HEK293 (cell line): ENCODE measurements at regions not wholly inside any gene's neighbourhood (a gene's known extent, or its start where the extent isn't known, plus 50 kb on each side); places are given as distances from the start of the nearest gene placed in this dataset.

Experiments
- CTCF ChIA-PET: fragments of 350-600 bp; formaldehyde crosslinking; extraction: SDS; loops from one replicate; lab custom pipeline; 2021; ENCODE audit warnings: antibody characterized with exemption; lab: Yijun Ruan, JAX
- POLR2A ChIA-PET: fragments of 300-600 bp; formaldehyde crosslinking; extraction: SDS; loops from one replicate; lab custom pipeline; 2020; ENCODE audit warnings: antibody characterized with exemption, inconsistent platforms; lab: Yijun Ruan, JAX
- H3K27ac ChIP-seq: fragments of 200-500 bp; sonication (Bioruptor generic); 2 replicates; pipeline ENCODE4 v1.5.1; 2014; ENCODE audit warnings: low read depth, low read length, control low read depth, inconsistent platforms; ENCODE audit errors: extremely low read depth
- H3K36me3 ChIP-seq, 2 experiments: fragments of 200-500 bp in 1 of 2; sonication (Bioruptor generic) in 1 of 2; 1 replicate in 1 of 2; 2 replicates in 1 of 2; pipeline ENCODE4 v1.5.1; 2014 to 2017; ENCODE audit warnings: inconsistent platforms in 2 of 2, low read length in 2 of 2; ENCODE audit not compliant: control insufficient read depth in 2 of 2, insufficient read depth in 1 of 2
- H3K4me1 ChIP-seq: fragments of 200-500 bp; sonication (Bioruptor generic); 2 replicates; pipeline ENCODE4 v1.5.1; 2014; ENCODE audit warnings: mild to moderate bottlenecking, low read length, inconsistent platforms; ENCODE audit not compliant: control insufficient read depth, insufficient read depth
- H3K4me3 ChIP-seq: 2 replicates; pipeline ENCODE4 v1.5.1; 2011; ENCODE audit warnings: low read depth, mild to moderate bottlenecking, control low read depth, low read length, moderate library complexity
- H3K9me3 ChIP-seq: fragments of 200-500 bp; sonication (Bioruptor generic); 2 replicates; pipeline ENCODE4 v1.5.1; 2014; ENCODE audit warnings: low read depth, low read length, inconsistent platforms; ENCODE audit not compliant: control insufficient read depth, insufficient read depth
- SETDB1 ChIP-seq: IDR thresholded peaks from one replicate; pipeline ENCODE4 v1.6.1; 2017; ENCODE audit warnings: mild to moderate bottlenecking, low read length, moderate library complexity, mixed read lengths; ENCODE audit not compliant: insufficient read length
- ZNF114 ChIP-seq: fragments of 450-650 bp; formaldehyde crosslinking; IDR thresholded peaks from 2 replicates; pipeline ENCODE4 v1.5.0; 2017; ENCODE audit warnings: missing biosample characterization, missing genetic modification characterization
- ZNF624 ChIP-seq: fragments of 450-650 bp; formaldehyde crosslinking; IDR thresholded peaks from 2 replicates; pipeline ENCODE4 v1.5.1; 2017; ENCODE audit warnings: missing biosample characterization, missing genetic modification characterization
- ZNF670 ChIP-seq: fragments of 450-650 bp; formaldehyde crosslinking; IDR thresholded peaks from 2 replicates; pipeline ENCODE4 v1.5.1; 2016; ENCODE audit warnings: missing biosample characterization, missing genetic modification characterization, low read depth
- TF ChIP-seq, protein P1 (sequence below): fragments of 450-650 bp; formaldehyde crosslinking; IDR thresholded peaks from 2 replicates; pipeline ENCODE4 v1.5.1; 2016; ENCODE audit warnings: missing biosample characterization, missing genetic modification characterization
- TF ChIP-seq, protein P2 (sequence below): fragments of 450-650 bp; formaldehyde crosslinking; IDR thresholded peaks from 2 replicates; pipeline ENCODE4 v1.5.1; 2017; ENCODE audit warnings: missing biosample characterization, missing genetic modification characterization

DNA sequence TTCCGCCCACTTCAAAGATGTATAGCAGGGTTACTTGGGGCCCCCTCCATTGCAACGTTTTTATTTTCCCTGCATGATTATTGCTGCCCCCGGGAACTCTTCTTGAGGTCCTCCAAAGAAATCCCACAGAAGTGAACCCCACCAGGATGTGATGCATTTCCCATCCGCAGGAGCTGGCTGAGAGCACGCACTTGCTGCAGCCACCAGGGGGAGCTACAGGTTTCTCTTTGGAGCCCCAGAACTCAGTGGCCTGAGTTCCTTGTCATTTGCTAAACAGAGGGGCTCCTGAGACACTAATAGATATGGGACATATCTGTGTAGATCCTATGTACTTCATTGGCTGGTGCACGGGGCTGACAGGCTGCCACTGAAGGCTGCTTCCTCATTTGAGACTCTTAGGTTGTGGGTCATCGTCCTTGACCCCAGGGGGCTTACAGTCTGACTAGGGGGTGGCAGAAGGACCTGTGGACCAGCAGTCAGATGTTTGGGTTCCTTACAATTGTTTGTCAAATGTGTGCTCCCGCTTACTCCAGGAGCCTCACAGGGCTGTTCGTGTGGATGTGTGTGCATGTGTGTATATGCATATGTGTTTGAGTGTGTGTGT lies 52.3 kb upstream of the ENO4 start (continued):
- no peak for TF ChIP-seq SETDB1

DNA sequence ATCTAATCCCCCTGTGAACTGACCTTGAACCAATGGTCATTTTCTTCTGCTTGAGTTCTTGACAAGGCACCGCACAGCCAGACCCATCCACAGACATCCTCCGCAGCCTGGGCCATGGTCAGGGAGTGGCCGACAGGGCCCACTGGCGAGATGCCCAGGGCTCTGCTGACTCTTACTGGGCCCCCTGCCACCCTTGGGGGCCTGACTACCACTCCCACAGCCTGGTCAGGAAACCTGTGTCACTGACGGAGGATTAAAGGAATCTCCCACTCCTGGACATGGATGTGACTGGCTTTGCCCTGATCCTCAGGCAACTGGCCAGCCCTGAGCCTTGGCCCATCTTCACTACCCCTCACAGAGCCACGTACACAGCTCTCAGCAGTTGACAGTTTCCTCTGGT lies 50.4 kb upstream of the ENO4 start:
- Histone ChIP-seq H3K27ac (no peak overlapping the region), H3K36me3 (no peaks in the 10 kb centered on the region), H3K4me1 (no peaks in the 10 kb centered on the region), H3K9me3 (no peaks in the 10 kb centered on the region), H3K4me3 (no peak overlapping the region)
- ChIA-PET CTCF (interaction anchor here (0.7 to 17.6 kb wide), 2 partner anchors 10 to 373 kb away, joined by 4 to 471 read pairs; no protein-coding TSS in a partner anchor), POLR2A (no interaction called here)
- TF ChIP-seq, protein P1, sequence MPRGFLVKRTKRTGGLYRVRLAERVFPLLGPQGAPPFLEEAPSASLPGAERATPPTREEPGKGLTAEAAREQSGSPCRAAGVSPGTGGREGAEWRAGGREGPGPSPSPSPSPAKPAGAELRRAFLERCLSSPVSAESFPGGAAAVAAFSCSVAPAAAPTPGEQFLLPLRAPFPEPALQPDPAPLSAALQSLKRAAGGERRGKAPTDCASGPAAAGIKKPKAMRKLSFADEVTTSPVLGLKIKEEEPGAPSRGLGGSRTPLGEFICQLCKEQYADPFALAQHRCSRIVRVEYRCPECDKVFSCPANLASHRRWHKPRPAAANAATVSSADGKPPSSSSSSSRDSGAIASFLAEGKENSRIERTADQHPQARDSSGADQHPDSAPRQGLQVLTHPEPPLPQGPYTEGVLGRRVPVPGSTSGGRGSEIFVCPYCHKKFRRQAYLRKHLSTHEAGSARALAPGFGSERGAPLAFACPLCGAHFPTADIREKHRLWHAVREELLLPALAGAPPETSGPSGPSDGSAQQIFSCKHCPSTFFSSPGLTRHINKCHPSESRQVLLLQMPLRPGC (tag by site-specific recombination), result no peak
- TF ChIP-seq ZNF670 (tag by site-specific recombination) (no peak), ZNF114 (no peak), ZNF624 (tag by site-specific recombination) (no peak)
- TF ChIP-seq, protein P2, sequence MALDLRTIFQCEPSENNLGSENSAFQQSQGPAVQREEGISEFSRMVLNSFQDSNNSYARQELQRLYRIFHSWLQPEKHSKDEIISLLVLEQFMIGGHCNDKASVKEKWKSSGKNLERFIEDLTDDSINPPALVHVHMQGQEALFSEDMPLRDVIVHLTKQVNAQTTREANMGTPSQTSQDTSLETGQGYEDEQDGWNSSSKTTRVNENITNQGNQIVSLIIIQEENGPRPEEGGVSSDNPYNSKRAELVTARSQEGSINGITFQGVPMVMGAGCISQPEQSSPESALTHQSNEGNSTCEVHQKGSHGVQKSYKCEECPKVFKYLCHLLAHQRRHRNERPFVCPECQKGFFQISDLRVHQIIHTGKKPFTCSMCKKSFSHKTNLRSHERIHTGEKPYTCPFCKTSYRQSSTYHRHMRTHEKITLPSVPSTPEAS, result no peak
